IMR-90 (cell line): ENCODE measurements at regions not wholly inside any gene's neighbourhood (a gene's known extent, or its start where the extent isn't known, plus 50 kb on each side); places are given as distances from the start of the nearest gene placed in this dataset.
A peak's percentile ranks its signal among the peaks of the same experiment; 100 is the strongest.

Experiments used
- ATAC-seq: fragments of 200-7000 bp; cut with Tn5 transposase; 2 replicates; pipeline ENCODE4 v1.9.1; 2020; ENCODE audit warnings: low read depth, mild to moderate bottlenecking, moderate library complexity
- BruUV-seq: library from RNA; stranded (reverse); fragments of 400-500 nt; replicated peaks from 2 replicates; lab custom pipeline; 2021; lab: Mats Ljungman, UMichigan
- CTCF ChIA-PET: fragments of 300-600 bp; formaldehyde crosslinking; extraction: SDS; loops from one replicate; lab custom pipeline; 2021; ENCODE audit warnings: antibody characterized with exemption; lab: Yijun Ruan, JAX
- POLR2A ChIA-PET: fragments of 300-600 bp; sonication (Branson Sonifier 250); formaldehyde crosslinking; loops from one replicate; lab custom pipeline; 2022; ENCODE audit warnings: antibody characterized with exemption; ENCODE audit not compliant: unreplicated experiment; lab: Charles Lee
- DNase-seq: peaks from one replicate; pipeline ENCODE4 v3.0.0; 2013
- H2AFZ ChIP-seq: replicated peaks from 2 replicates; pipeline ENCODE3; 2013; ENCODE audit warnings: low read length, mild to moderate bottlenecking; ENCODE audit not compliant: poor library complexity
- H2AK5ac ChIP-seq: 2 replicates; pipeline ENCODE4 v1.6.1; 2013; ENCODE audit warnings: low read depth, low read length, inconsistent platforms
- H2AK9ac ChIP-seq: replicated peaks from 2 replicates; pipeline ENCODE3; 2013; ENCODE audit warnings: mild to moderate bottlenecking, low read depth, low read length, moderate library complexity; ENCODE audit not compliant: poor library complexity
- H2BK120ac ChIP-seq: 2 replicates; pipeline ENCODE4 v1.6.1; 2013; ENCODE audit warnings: low read depth, low read length, inconsistent platforms
- H2BK15ac ChIP-seq: 3 replicates; pipeline ENCODE4 v1.6.1; 2013; ENCODE audit warnings: low read depth, low read length, inconsistent platforms
- H2BK20ac ChIP-seq: 2 replicates; pipeline ENCODE4 v1.6.1; 2013; ENCODE audit warnings: low read depth, mild to moderate bottlenecking, inconsistent platforms, low read length, moderate library complexity
- H2BK5ac ChIP-seq: 2 replicates; pipeline ENCODE4 v1.6.1; 2013; ENCODE audit warnings: mild to moderate bottlenecking, low read depth, low read length, inconsistent platforms; ENCODE audit not compliant: poor library complexity, severe bottlenecking
- H3K14ac ChIP-seq: replicated peaks from 2 replicates; pipeline ENCODE4 v1.6.1; 2013; ENCODE audit warnings: low read depth, low read length, inconsistent platforms
- H3K18ac ChIP-seq: 2 replicates; pipeline ENCODE4 v1.6.1; 2013; ENCODE audit warnings: low read depth, low read length, control low read depth
- H3K23ac ChIP-seq: 2 replicates; pipeline ENCODE4 v1.6.1; 2013; ENCODE audit warnings: low read depth, low read length, inconsistent platforms
- H3K27ac ChIP-seq: 2 replicates; pipeline ENCODE4 v1.5.1; 2013; ENCODE audit warnings: mild to moderate bottlenecking, control low read depth, low read length; ENCODE audit not compliant: insufficient read depth
- H3K27me3 ChIP-seq: 2 replicates; pipeline ENCODE4 v1.6.1; 2013; ENCODE audit warnings: low read length; ENCODE audit not compliant: control insufficient read depth, insufficient read depth
- H3K36me3 ChIP-seq: 2 replicates; pipeline ENCODE4 v1.6.1; 2013; ENCODE audit warnings: low read length, mixed read lengths; ENCODE audit not compliant: control insufficient read depth, insufficient read depth
- H3K4ac ChIP-seq: 2 replicates; pipeline ENCODE4 v1.6.1; 2013; ENCODE audit warnings: low read depth, low read length, inconsistent platforms
- H3K4me1 ChIP-seq: 2 replicates; pipeline ENCODE4 v1.6.1; 2013; ENCODE audit warnings: low read length, mixed read lengths; ENCODE audit not compliant: control insufficient read depth, insufficient read depth
- H3K4me2 ChIP-seq: 2 replicates; pipeline ENCODE4 v1.6.1; 2013; ENCODE audit warnings: low read depth, mild to moderate bottlenecking, control low read depth, low read length, moderate library complexity
- H3K4me3 ChIP-seq: 2 replicates; pipeline ENCODE4 v1.5.1; 2013; ENCODE audit warnings: low read depth, mild to moderate bottlenecking, control low read depth, low read length, moderate library complexity; ENCODE audit not compliant: insufficient read depth
- H3K56ac ChIP-seq: 2 replicates; pipeline ENCODE4 v1.6.1; 2013; ENCODE audit warnings: low read length, inconsistent platforms; ENCODE audit not compliant: insufficient read depth; ENCODE audit errors: extremely low read depth
- H3K79me1 ChIP-seq, 2 experiments: 2 replicates each; pipeline ENCODE4 v1.6.1; 2013; ENCODE audit warnings: low read length in 2 of 2, inconsistent platforms in 1 of 2, low read depth in 1 of 2
- H3K9ac ChIP-seq: 2 replicates; pipeline ENCODE4 v1.6.1; 2013; ENCODE audit warnings: low read depth, low read length, control low read depth
- H3K9me1 ChIP-seq: 2 replicates; pipeline ENCODE4 v1.6.1; 2013; ENCODE audit warnings: low read length, inconsistent platforms; ENCODE audit not compliant: insufficient read depth
- H3K9me3 ChIP-seq: 2 replicates; pipeline ENCODE4 v1.6.1; 2013; ENCODE audit warnings: low read length; ENCODE audit not compliant: control insufficient read depth, insufficient read depth
- H4K20me1 ChIP-seq: 2 replicates; pipeline ENCODE4 v1.6.1; 2013; ENCODE audit warnings: low read length, inconsistent platforms; ENCODE audit not compliant: insufficient read depth
- H4K5ac ChIP-seq: 2 replicates; pipeline ENCODE4 v1.6.1; 2013; ENCODE audit warnings: mild to moderate bottlenecking, low read depth, low read length, control low read depth
- H4K8ac ChIP-seq, 2 experiments: 2 replicates each; pipeline ENCODE4 v1.6.1; 2013; ENCODE audit warnings: low read depth in 2 of 2, low read length in 2 of 2, control low read depth in 1 of 2, inconsistent platforms in 1 of 2
- H4K91ac ChIP-seq: 2 replicates; pipeline ENCODE4 v1.6.1; 2013; ENCODE audit warnings: low read depth, low read length, inconsistent platforms; ENCODE audit not compliant: insufficient read depth
- ELK1 ChIP-seq: fragments of 150-350 bp; IDR thresholded peaks from 2 replicates; pipeline ENCODE4 v1.6.1; 2016; ENCODE audit warnings: low read depth, mild to moderate bottlenecking, low read length, moderate library complexity, borderline replicate concordance
- FOS ChIP-seq: fragments of 150-350 bp; IDR thresholded peaks from 2 replicates; pipeline ENCODE4 v1.6.1; 2016; ENCODE audit warnings: low read depth, low read length
- MAZ ChIP-seq: IDR thresholded peaks from 2 replicates; pipeline ENCODE4 v1.6.1; 2012; ENCODE audit warnings: low read depth, mild to moderate bottlenecking, low read length, improper control_type of control experiment, moderate library complexity, borderline replicate concordance
- MXI1 ChIP-seq: IDR thresholded peaks from 2 replicates; pipeline ENCODE4 v1.6.1; 2012; ENCODE audit warnings: low read depth, mild to moderate bottlenecking, low read length, moderate library complexity, borderline replicate concordance
- NFE2L2 ChIP-seq: fragments of 150-350 bp; IDR thresholded peaks from 2 replicates; pipeline ENCODE4 v1.6.1; 2016; ENCODE audit warnings: low read depth, mild to moderate bottlenecking, low read length
- WGBS, 2 experiments: methylation state at CpG; one replicate each; pipeline versions ENCODE4 v1.1.5 to v1.1.7; 2013; ENCODE audit warnings: missing lambda C conversion rate in 2 of 2; ENCODE audit not compliant: insufficient read length in 1 of 2; ENCODE audit errors: extremely low coverage in 2 of 2; 5-methylcytosine and 5-hydroxymethylcytosine counted together
- dilution Hi-C: fragments of 300-500 bp; cut with HindIII; formaldehyde crosslinking; loops from one replicate; pipeline ENCODE4 v1.14.3; 2018; ENCODE audit warnings: low sequenced_read_pairs; ENCODE audit not compliant: unreplicated experiment
- in situ Hi-C: fragments of 300-500 bp; cut with MboI; formaldehyde crosslinking; loops from 3 replicates; pipeline ENCODE4 v1.14.3; 2019; ENCODE audit warnings: low sequenced_read_pairs, inconsistent platforms, mixed read lengths
- intact Hi-C: fragments of 100-400 bp; cut with micrococcal nuclease; formaldehyde crosslinking; loops from 2 replicates; pipeline ENCODE4 v1.10.0; 2022

DNA sequence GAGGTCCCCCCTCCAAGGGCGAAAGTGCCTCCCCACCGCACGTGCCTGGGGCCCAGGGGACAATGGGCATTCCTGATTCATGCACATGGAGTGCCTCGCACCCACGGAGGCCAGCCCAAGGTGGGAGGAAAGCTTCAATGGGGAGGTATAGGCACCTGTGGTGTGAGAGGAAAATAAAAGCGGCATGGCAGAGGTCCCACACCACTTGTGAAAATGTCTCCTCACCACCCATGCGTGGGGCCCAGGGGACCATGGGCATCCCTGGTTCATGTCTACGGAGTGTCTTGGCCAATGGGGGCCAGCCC is 384.7 kb downstream of the ALG10 start:
- intact Hi-C loops = no loop called here
- no TSS peak for BruUV-seq
- Histone ChIP-seq H2AFZ (no peak overlapping the region), H3K36me3 (no peaks in the 10 kb centered on the region), H2BK5ac (no peak overlapping the region), H3K4ac (no peak overlapping the region), H2BK15ac (no peak overlapping the region), H2AK5ac (no peak overlapping the region), H4K20me1 (no peaks in the 10 kb centered on the region), H3K4me3 (no peak overlapping the region), H3K56ac (no peak overlapping the region), H3K23ac (no peak overlapping the region), H3K27ac (no peak overlapping the region), H4K8ac (no peak overlapping the region), H3K14ac (no peak overlapping the region), H3K4me2 (no peak overlapping the region), H2AK9ac (peak overlapping the region; percentile 24), H3K4me1 (no peaks in the 10 kb centered on the region), H3K27me3 (no peaks in the 10 kb centered on the region), H3K18ac (no peak overlapping the region), H4K5ac (no peak overlapping the region), H2BK120ac (no peak overlapping the region), H3K9ac (no peak overlapping the region), H3K79me1 (no peaks in the 10 kb centered on the region), H2BK20ac (no peak overlapping the region), H4K91ac (no peak overlapping the region), H3K9me3 (peaks cover 44% of the 10 kb centered on the region), H3K9me1 (no peaks in the 10 kb centered on the region)
- DNase-seq = no peak
- TF ChIP-seq MAZ = no peak
- TF ChIP-seq FOS = no peak
- no peak for TF ChIP-seq ELK1
- no peak for TF ChIP-seq MXI1
- TF ChIP-seq NFE2L2 = no peak
- ChIA-PET POLR2A (no interaction called here), CTCF (no interaction called here)
- dilution Hi-C loops = no loop called here
- in situ Hi-C loops = no loop called here
- no CpG with 5 or more reads among the region's 8 CpGs for WGBS, 2 experiments
- ATAC-seq = no peak
